GM23338 (cell line): ENCODE measurements at regions not wholly inside any gene's neighbourhood (a gene's known extent, or its start where the extent isn't known, plus 50 kb on each side); places are given as distances from the start of the nearest gene placed in this dataset.

ENCODE experiments used
- ATAC-seq: fragments of 200-7000 bp; cut with Tn5 transposase; 3 replicates; pipeline ENCODE4 v1.9.1; 2020
- DNase-seq: peaks from one replicate; pipeline ENCODE4 v3.0.0-alpha.2; 2015; ENCODE audit warnings: low spot score
- H2AFZ ChIP-seq: fragments of 200-600 bp; sonication (generic); 2 replicates; pipeline ENCODE4 v1.8.0; 2016; ENCODE audit warnings: antibody characterized with exemption, mild to moderate bottlenecking, moderate library complexity
- H3F3A ChIP-seq: fragments of 200-600 bp; sonication (generic); replicated peaks from 2 replicates; pipeline ENCODE4 v1.8.0; 2017; ENCODE audit warnings: antibody characterized with exemption, mixed run types, low read depth
- H3K27ac ChIP-seq: fragments of 200-600 bp; sonication (generic); 2 replicates; pipeline ENCODE4 v1.6.1; 2016; ENCODE audit warnings: low read depth
- H3K27me3 ChIP-seq: fragments of 200-600 bp; sonication (generic); 2 replicates; pipeline ENCODE4 v1.8.0; 2016; ENCODE audit warnings: mild to moderate bottlenecking, mixed run types, moderate library complexity; ENCODE audit not compliant: insufficient read depth
- H3K36me3 ChIP-seq: fragments of 200-600 bp; sonication (generic); 2 replicates; pipeline ENCODE4 v1.8.0; 2016; ENCODE audit warnings: mild to moderate bottlenecking; ENCODE audit not compliant: insufficient read depth
- H3K4me1 ChIP-seq: fragments of 200-600 bp; sonication (generic); 2 replicates; pipeline ENCODE4 v1.8.0; 2016; ENCODE audit warnings: mild to moderate bottlenecking, moderate library complexity; ENCODE audit not compliant: insufficient read depth
- H3K4me2 ChIP-seq: fragments of 200-600 bp; sonication (generic); 2 replicates; pipeline ENCODE4 v1.7.1; 2017; ENCODE audit warnings: mixed run types
- H3K4me3 ChIP-seq: fragments of 200-600 bp; sonication (generic); 2 replicates; pipeline ENCODE4 v1.6.1; 2016; ENCODE audit warnings: mixed run types
- H3K79me2 ChIP-seq: fragments of 200-600 bp; sonication (generic); replicated peaks from 2 replicates; pipeline ENCODE4 v1.8.0; 2017; ENCODE audit warnings: mild to moderate bottlenecking; ENCODE audit not compliant: insufficient read depth
- H3K9me2 ChIP-seq: fragments of 200-600 bp; sonication (generic); 2 replicates; pipeline ENCODE4 v1.8.0; 2017; ENCODE audit not compliant: insufficient read depth
- H4K20me1 ChIP-seq: fragments of 200-600 bp; sonication (generic); replicated peaks from 2 replicates; pipeline ENCODE4 v1.8.0; 2017; ENCODE audit warnings: mild to moderate bottlenecking; ENCODE audit not compliant: insufficient read depth
- H3K27ac Mint-ChIP-seq: 2 replicates; pipeline ENCODE4 v1.8.0; 2020; ENCODE audit warnings: inconsistent platforms, mild to moderate bottlenecking, moderate library complexity, mixed read lengths
- H3K27me3 Mint-ChIP-seq: 3 replicates; pipeline ENCODE4 v1.8.0; 2022; ENCODE audit warnings: low read depth, mild to moderate bottlenecking, moderate library complexity, mixed read lengths, inconsistent platforms; ENCODE audit not compliant: insufficient read depth, poor library complexity
- H3K36me3 Mint-ChIP-seq: 3 replicates; pipeline ENCODE4 v1.8.0; 2021; ENCODE audit warnings: low read depth, mild to moderate bottlenecking, inconsistent platforms, moderate library complexity, mixed read lengths
- H3K4me1 Mint-ChIP-seq: 3 replicates; pipeline ENCODE4 v1.8.0; 2020; ENCODE audit warnings: mild to moderate bottlenecking, inconsistent platforms, mixed read lengths
- H3K4me3 Mint-ChIP-seq: 3 replicates; pipeline ENCODE4 v1.8.0; 2021; ENCODE audit warnings: moderate library complexity, mild to moderate bottlenecking, inconsistent platforms, mixed read lengths
- H3K9me3 Mint-ChIP-seq: 3 replicates; pipeline ENCODE4 v1.8.0; 2020; ENCODE audit warnings: moderate library complexity, mild to moderate bottlenecking, inconsistent platforms, mixed read lengths
- CREB1 ChIP-seq: fragments of 250-450 bp; sonication (Bioruptor Pico); IDR thresholded peaks from 2 replicates; pipeline ENCODE4 v1.5.0; 2020; ENCODE audit warnings: low read depth, mild to moderate bottlenecking, moderate library complexity
- CTCF ChIP-seq, 2 experiments: fragments of 200-600 bp in 1 of 2; sonication (generic) in 1 of 2; conservative IDR thresholded peaks; 2 replicates each; pipeline versions ENCODE4 v1.5.1 to v1.6.1; 2016 to 2017; ENCODE audit warnings: antibody characterized with exemption in 2 of 2, low read depth in 2 of 2, mild to moderate bottlenecking in 2 of 2, moderate library complexity in 1 of 2
- ETS1 ChIP-seq: IDR thresholded peaks from 2 replicates; pipeline ENCODE4 v1.6.1; 2016; ENCODE audit warnings: antibody characterized with exemption
- EZH2 ChIP-seq: fragments of 200-600 bp; sonication (generic); IDR thresholded peaks from one replicate; pipeline ENCODE4 v1.8.0; 2017; ENCODE audit warnings: antibody characterized with exemption, mild to moderate bottlenecking, low read depth; ENCODE audit not compliant: unreplicated experiment
- EZH2phosphoT487 ChIP-seq: fragments of 200-600 bp; sonication (generic); IDR thresholded peaks from one replicate; pipeline ENCODE4 v1.8.1; 2018; ENCODE audit warnings: antibody characterized with exemption; ENCODE audit not compliant: unreplicated experiment
- JUNB ChIP-seq: IDR thresholded peaks from one replicate; pipeline ENCODE4 v1.6.1; 2016; ENCODE audit warnings: antibody characterized with exemption; ENCODE audit not compliant: unreplicated experiment
- NANOG ChIP-seq: IDR thresholded peaks from 2 replicates; pipeline ENCODE4 v1.6.1; 2016; ENCODE audit warnings: antibody characterized with exemption, borderline replicate concordance
- POLR2AphosphoS5 ChIP-seq: IDR thresholded peaks from 2 replicates; pipeline ENCODE4 v1.6.1; 2016; ENCODE audit warnings: antibody characterized with exemption, low read depth
- REST ChIP-seq: IDR thresholded peaks from one replicate; pipeline ENCODE4 v1.6.1; 2018; ENCODE audit warnings: antibody characterized with exemption; ENCODE audit not compliant: unreplicated experiment
- STAT1 ChIP-seq: IDR thresholded peaks from one replicate; pipeline ENCODE4 v1.6.1; 2016; ENCODE audit warnings: antibody characterized with exemption; ENCODE audit not compliant: unreplicated experiment
- ZNF114 ChIP-seq: fragments of 250-450 bp; sonication (Bioruptor Pico); IDR thresholded peaks from 2 replicates; pipeline ENCODE4 v1.5.0; 2020; ENCODE audit warnings: mild to moderate bottlenecking, moderate library complexity
- ZNF331 ChIP-seq: fragments of 250-450 bp; sonication (Bioruptor Pico); IDR thresholded peaks from 2 replicates; pipeline ENCODE4 v1.5.0; 2020; ENCODE audit warnings: low read depth, mild to moderate bottlenecking, moderate library complexity
- ZNF462 ChIP-seq: fragments of 250-450 bp; sonication (Bioruptor Pico); IDR thresholded peaks from 2 replicates; pipeline ENCODE4 v1.5.0; 2020; ENCODE audit warnings: mild to moderate bottlenecking, moderate library complexity

- H3K9me2 ChIP-seq, result peaks cover 5% of the 10 kb centered on the region; the same call in 1 of the 2 replicates
- no peaks in the 10 kb centered on the region for H3K27me3 ChIP-seq
- no peak overlapping the region for H3K4me3 Mint-ChIP-seq
- H3K4me2 ChIP-seq, result no peak overlapping the region
- no peak overlapping the region for H3K27ac Mint-ChIP-seq
- H3K4me3 ChIP-seq, result no peak overlapping the region
- H2AFZ ChIP-seq, result peak overlapping the region; percentile 52
- H3K4me1 Mint-ChIP-seq, result peaks cover 5% of the 10 kb centered on the region
- H3K27ac ChIP-seq, result no peak overlapping the region
- H3K79me2 ChIP-seq, result no peaks in the 10 kb centered on the region
- ATAC-seq (no peak), DNase-seq (no peak)
- no peaks in the 10 kb centered on the region for H3K36me3 ChIP-seq
- no peaks in the 10 kb centered on the region for H3K36me3 Mint-ChIP-seq
- no peaks in the 10 kb centered on the region for H4K20me1 ChIP-seq
- no peaks in the 10 kb centered on the region for H3K9me3 Mint-ChIP-seq
- no peaks in the 10 kb centered on the region for H3F3A ChIP-seq
- TF ChIP-seq JUNB (no peak), POLR2AphosphoS5 (no peak), ZNF331 (CRISPR knock-in tag) (no peak), NANOG (no peak), STAT1 (no peak), EZH2phosphoT487 (no peak), CTCF (conservative IDR thresholded peaks at IDR 0.05; ENCODE audit: low read depth in 2 of 2) (no peak), REST (no peak), ETS1 (no peak), CREB1 (CRISPR knock-in tag) (no peak), ZNF462 (CRISPR knock-in tag) (no peak), EZH2 (no peak), ZNF114 (CRISPR knock-in tag) (no peak)
- no peaks in the 10 kb centered on the region for H3K27me3 Mint-ChIP-seq
- H3K4me1 ChIP-seq, result no peaks in the 10 kb centered on the region
Measured at GRCh38 chr16:19940195-19940594, 55.5 kb upstream of the GPRC5B start.
